Ovary (tissue), 3 donors: ENCODE measurements at regions not wholly inside any gene's neighbourhood (a gene's known extent, or its start where the extent isn't known, plus 50 kb on each side); places are given as distances from the start of the nearest gene placed in this dataset.

Experiments used
- CTCF ChIP-seq, 3 donors: fragments of 450-650 bp in 2 of 3; fragments of 200-600 bp in 1 of 3; IDR thresholded peaks; one replicate each; pipeline versions ENCODE4 v1.5.1 to v1.8.0; 2016 to 2022; ENCODE audit warnings: antibody characterized with exemption in 3 of 3, mild to moderate bottlenecking in 1 of 3
- POLR2A ChIP-seq: fragments of 450-650 bp; IDR thresholded peaks from one replicate; pipeline ENCODE4 v1.6.1; 2017; ENCODE audit warnings: antibody characterized with exemption, mild to moderate bottlenecking, moderate library complexity
- donor health status: DM: no; HTN: no; CAD: no.

GRCh38 chr4:13966231-13967195 lies 339.0 kb upstream of the BOD1L1 start:
- no peak for TF ChIP-seq CTCF (IDR thresholded peaks at IDR 0.05)
- no peak for TF ChIP-seq POLR2A
